ENCODE measurements at regions not wholly inside any gene's neighbourhood (a gene's known extent, or its start where the extent isn't known, plus 50 kb on each side); places are given as distances from the start of the nearest gene placed in this dataset.

GRCh38 chr3:187830181-187830580, 84.9 kb upstream of the BCL6 start:
- no peaks in the 10 kb centered on the region for H3K9me1 ChIP-seq (replicated peaks; ENCODE audit: control insufficient read depth, extremely low read depth, insufficient read depth, low read length)
- no peak for TF ChIP-seq GATA2 (IDR thresholded peaks at IDR 0.05; ENCODE audit: insufficient read depth, insufficient read length, low read depth, low read length)
- TF ChIP-seq FOS (IDR thresholded peaks at IDR 0.05; ENCODE audit: borderline replicate concordance, insufficient read depth, low read length): no peak
- TF ChIP-seq JUN (IDR thresholded peaks at IDR 0.05; ENCODE audit: borderline replicate concordance, insufficient read depth, insufficient read length, low read depth): no peak
- TF ChIP-seq EZH2 (IDR thresholded peaks at IDR 0.05; ENCODE audit: borderline replicate concordance, low read depth, low read length, severe bottlenecking): no peak
- no peak for TF ChIP-seq POLR2A (IDR thresholded peaks at IDR 0.05; ENCODE audit: low read depth, low read length)
- no peak for TF ChIP-seq MAX (IDR thresholded peaks at IDR 0.05; ENCODE audit: insufficient read depth, insufficient read length)
- no peaks in the 10 kb centered on the region for H3K9me3 ChIP-seq (replicated peaks; ENCODE audit: control insufficient read depth, insufficient read depth, low read length)
- no peaks in the 10 kb centered on the region for H3K79me2 ChIP-seq (ENCODE audit: control insufficient read depth, insufficient read depth, low read length)
- intact Hi-C loops (cut with micrococcal nuclease) (no loop called here), dilution Hi-C loops (cut with MboI; ENCODE audit: extremely low pct_ligation_motif_present, low sequenced_read_pairs) (no loop called here)
- H3K36me3 ChIP-seq (ENCODE audit: control insufficient read depth in 2 of 2, extremely low read depth in 1 of 2, insufficient read depth in 2 of 2, low read length in 2 of 2): no peaks in the 10 kb centered on the region
- no peaks in the 10 kb centered on the region for H3K4me1 ChIP-seq (ENCODE audit: control insufficient read depth, extremely low read depth, insufficient read depth, low read length)
- no peak overlapping the region for H2AFZ ChIP-seq (ENCODE audit: low read depth, low read length)
- no peak overlapping the region for H3K9ac ChIP-seq (replicated peaks; ENCODE audit: extremely low read depth, insufficient read depth, low read length)
- no TSS peak for BruUV-seq (replicated peaks)
- CTCF ChIA-PET: no interaction called here
- FAIRE-seq (no peak), DNase-seq (ENCODE audit: low read depth, low spot score) (no peak)
- POLR2A ChIA-PET: no interaction called here
- H3K4me2 ChIP-seq (ENCODE audit: insufficient read depth, low read length): no peak overlapping the region
- H3K27me3 ChIP-seq (ENCODE audit: control insufficient read depth in 2 of 2, insufficient read depth in 2 of 2, low read length in 2 of 2): peaks cover 0 to 2% of the 10 kb centered on the region in 2 experiments
- H3K4me3 ChIP-seq (replicated peaks in 1 of 3; ENCODE audit: insufficient read depth in 1 of 3, low read depth in 1 of 3, low read length in 3 of 3): no peak overlapping the region
- no peak overlapping the region for H3K27ac ChIP-seq (ENCODE audit: insufficient read depth, low read depth, low read length)
- H4K20me1 ChIP-seq (replicated peaks; ENCODE audit: control insufficient read depth, extremely low read depth, insufficient read depth, low read length): no peaks in the 10 kb centered on the region

DNA sequence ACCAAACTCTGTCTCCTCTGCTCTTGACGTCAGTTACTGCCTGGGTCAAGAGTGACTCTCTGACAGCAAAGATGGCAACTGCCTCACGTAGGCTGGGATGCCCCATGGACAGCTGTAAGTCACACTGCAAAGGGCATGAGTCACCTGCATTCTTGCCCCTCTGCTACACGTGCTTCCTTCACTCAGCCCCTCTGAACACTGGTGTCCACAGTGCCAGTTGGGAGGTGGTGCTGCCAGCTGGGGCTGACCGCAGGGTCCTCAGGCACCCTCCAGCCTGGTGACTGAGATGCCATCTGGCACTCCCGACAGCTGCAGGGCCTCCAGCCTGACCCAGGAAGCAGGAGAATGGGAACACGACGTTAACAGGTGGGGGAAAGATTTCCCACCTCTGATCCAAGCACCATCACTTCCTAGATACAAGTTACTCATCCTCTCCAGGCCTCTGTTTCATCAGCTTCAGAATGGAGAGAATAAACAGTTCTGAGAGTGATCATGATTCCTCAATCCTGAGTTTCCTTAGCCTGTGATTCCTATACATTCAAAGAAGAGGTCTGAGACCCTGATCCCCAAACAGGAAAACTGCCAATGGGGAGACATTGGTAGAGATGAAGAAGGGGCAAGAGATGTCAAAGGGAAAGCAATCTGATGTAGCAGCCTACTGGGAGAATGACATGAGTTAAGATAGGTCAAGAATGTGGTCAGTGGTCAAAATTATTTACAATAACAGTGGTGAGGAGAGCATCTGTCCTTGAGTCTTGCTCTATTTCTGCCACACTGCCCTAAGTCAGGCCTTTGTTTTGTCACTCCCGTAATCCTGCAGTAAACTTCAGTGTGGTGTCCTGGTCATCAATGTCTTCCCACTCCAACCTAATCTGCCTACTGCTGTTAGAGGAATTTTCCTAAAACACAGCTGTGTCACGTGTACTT, 86.1 kb upstream of the BCL6 start:
- Histone ChIP-seq H4K20me1 (replicated peaks; ENCODE audit: control insufficient read depth, extremely low read depth, insufficient read depth, low read length) (no peaks in the 10 kb centered on the region), H3K27ac (ENCODE audit: insufficient read depth, low read depth, low read length) (no peak overlapping the region), H3K4me2 (ENCODE audit: insufficient read depth, low read length) (no peak overlapping the region), H3K36me3 (ENCODE audit: control insufficient read depth in 2 of 2, extremely low read depth in 1 of 2, insufficient read depth in 2 of 2, low read length in 2 of 2) (no peaks in the 10 kb centered on the region), H3K9me1 (replicated peaks; ENCODE audit: control insufficient read depth, extremely low read depth, insufficient read depth, low read length) (no peaks in the 10 kb centered on the region), H2AFZ (ENCODE audit: low read depth, low read length) (no peak overlapping the region), H3K9ac (replicated peaks; ENCODE audit: extremely low read depth, insufficient read depth, low read length) (no peak overlapping the region), H3K9me3 (replicated peaks; ENCODE audit: control insufficient read depth, insufficient read depth, low read length) (no peaks in the 10 kb centered on the region), H3K27me3 (ENCODE audit: control insufficient read depth in 2 of 2, insufficient read depth in 2 of 2, low read length in 2 of 2) (peaks cover 0 to 1% of the 10 kb centered on the region in 2 experiments), H3K4me1 (ENCODE audit: control insufficient read depth, extremely low read depth, insufficient read depth, low read length) (no peaks in the 10 kb centered on the region), H3K4me3 (replicated peaks in 1 of 3; ENCODE audit: insufficient read depth in 1 of 3, low read depth in 1 of 3, low read length in 3 of 3) (no peak overlapping the region), H3K79me2 (ENCODE audit: control insufficient read depth, insufficient read depth, low read length) (no peaks in the 10 kb centered on the region)
- DNase-seq (ENCODE audit: low read depth, low spot score) (no peak), FAIRE-seq (no peak)
- dilution Hi-C loops (cut with MboI; ENCODE audit: extremely low pct_ligation_motif_present, low sequenced_read_pairs): no loop called here
- BruUV-seq (replicated peaks): no TSS peak
- TF ChIP-seq MAX (IDR thresholded peaks at IDR 0.05; ENCODE audit: insufficient read depth, insufficient read length): no peak
- TF ChIP-seq MYC (IDR thresholded peaks at IDR 0.05; ENCODE audit: low read depth, low read length): no peak
- TF ChIP-seq POLR2A (IDR thresholded peaks at IDR 0.05; ENCODE audit: low read depth, low read length): no peak
- TF ChIP-seq POLR2AphosphoS5 (IDR thresholded peaks at IDR 0.05; ENCODE audit: insufficient read depth, low read depth, low read length): no peak
- TF ChIP-seq JUN (IDR thresholded peaks at IDR 0.05; ENCODE audit: borderline replicate concordance, insufficient read depth, insufficient read length, low read depth): no peak
- no peak for TF ChIP-seq EZH2 (IDR thresholded peaks at IDR 0.05; ENCODE audit: borderline replicate concordance, low read depth, low read length, severe bottlenecking)
- TF ChIP-seq, protein P1, sequence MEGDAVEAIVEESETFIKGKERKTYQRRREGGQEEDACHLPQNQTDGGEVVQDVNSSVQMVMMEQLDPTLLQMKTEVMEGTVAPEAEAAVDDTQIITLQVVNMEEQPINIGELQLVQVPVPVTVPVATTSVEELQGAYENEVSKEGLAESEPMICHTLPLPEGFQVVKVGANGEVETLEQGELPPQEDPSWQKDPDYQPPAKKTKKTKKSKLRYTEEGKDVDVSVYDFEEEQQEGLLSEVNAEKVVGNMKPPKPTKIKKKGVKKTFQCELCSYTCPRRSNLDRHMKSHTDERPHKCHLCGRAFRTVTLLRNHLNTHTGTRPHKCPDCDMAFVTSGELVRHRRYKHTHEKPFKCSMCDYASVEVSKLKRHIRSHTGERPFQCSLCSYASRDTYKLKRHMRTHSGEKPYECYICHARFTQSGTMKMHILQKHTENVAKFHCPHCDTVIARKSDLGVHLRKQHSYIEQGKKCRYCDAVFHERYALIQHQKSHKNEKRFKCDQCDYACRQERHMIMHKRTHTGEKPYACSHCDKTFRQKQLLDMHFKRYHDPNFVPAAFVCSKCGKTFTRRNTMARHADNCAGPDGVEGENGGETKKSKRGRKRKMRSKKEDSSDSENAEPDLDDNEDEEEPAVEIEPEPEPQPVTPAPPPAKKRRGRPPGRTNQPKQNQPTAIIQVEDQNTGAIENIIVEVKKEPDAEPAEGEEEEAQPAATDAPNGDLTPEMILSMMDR (IDR thresholded peaks at IDR 0.05; ENCODE audit: extremely low read depth in 1 of 2, insufficient read depth in 1 of 2, low read depth in 1 of 2, low read length in 2 of 2): no peak
- TF ChIP-seq GATA2 (IDR thresholded peaks at IDR 0.05; ENCODE audit: insufficient read depth, insufficient read length, low read depth, low read length): no peak
- no peak for TF ChIP-seq FOS (IDR thresholded peaks at IDR 0.05; ENCODE audit: borderline replicate concordance, insufficient read depth, low read length)
- intact Hi-C loops (cut with micrococcal nuclease): no loop called here
- ChIA-PET CTCF (interaction anchor here (0.7 kb wide), 1 partner anchor 16 kb away, joined by 4 read pairs; no protein-coding TSS in a partner anchor), POLR2A (no interaction called here)
